ENCODE measurements at regions not wholly inside any gene's neighbourhood (a gene's known extent, or its start where the extent isn't known, plus 50 kb on each side); places are given as distances from the start of the nearest gene placed in this dataset.
"Not testable (repeated sequence)": the region's sequence is repeated elsewhere in the genome, so short reads cannot be mapped to it uniquely, and the experiment has no call there.

DNA sequence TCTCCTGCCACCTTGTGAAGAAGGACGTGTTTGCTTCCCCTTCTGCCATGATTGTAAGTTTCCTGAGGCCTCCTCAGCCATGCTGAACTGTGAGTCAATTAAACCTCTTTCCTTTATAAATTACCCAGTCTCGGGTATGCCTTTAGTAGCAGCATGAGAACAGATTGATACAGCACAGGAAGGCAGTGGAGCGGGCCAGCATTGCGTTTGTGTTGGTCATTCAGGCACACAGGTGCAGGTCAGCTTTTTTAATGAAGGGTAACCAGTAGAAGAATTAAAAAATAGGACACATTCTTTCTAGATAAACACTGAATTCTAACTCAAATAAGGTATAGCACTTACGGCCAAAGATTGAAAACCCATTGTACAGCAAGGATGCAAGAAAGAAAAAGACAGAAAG lies 432.6 kb downstream of the BRD1 start:
- TF ChIP-seq POLR2A (IDR thresholded peaks at IDR 0.05), result not testable (repeated sequence)
- TF ChIP-seq, protein P1, sequence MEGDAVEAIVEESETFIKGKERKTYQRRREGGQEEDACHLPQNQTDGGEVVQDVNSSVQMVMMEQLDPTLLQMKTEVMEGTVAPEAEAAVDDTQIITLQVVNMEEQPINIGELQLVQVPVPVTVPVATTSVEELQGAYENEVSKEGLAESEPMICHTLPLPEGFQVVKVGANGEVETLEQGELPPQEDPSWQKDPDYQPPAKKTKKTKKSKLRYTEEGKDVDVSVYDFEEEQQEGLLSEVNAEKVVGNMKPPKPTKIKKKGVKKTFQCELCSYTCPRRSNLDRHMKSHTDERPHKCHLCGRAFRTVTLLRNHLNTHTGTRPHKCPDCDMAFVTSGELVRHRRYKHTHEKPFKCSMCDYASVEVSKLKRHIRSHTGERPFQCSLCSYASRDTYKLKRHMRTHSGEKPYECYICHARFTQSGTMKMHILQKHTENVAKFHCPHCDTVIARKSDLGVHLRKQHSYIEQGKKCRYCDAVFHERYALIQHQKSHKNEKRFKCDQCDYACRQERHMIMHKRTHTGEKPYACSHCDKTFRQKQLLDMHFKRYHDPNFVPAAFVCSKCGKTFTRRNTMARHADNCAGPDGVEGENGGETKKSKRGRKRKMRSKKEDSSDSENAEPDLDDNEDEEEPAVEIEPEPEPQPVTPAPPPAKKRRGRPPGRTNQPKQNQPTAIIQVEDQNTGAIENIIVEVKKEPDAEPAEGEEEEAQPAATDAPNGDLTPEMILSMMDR (IDR thresholded peaks at IDR 0.05), result not testable (repeated sequence)

Measured in esophagus squamous epithelium (tissue), 4 donors.